Transverse colon (tissue), 4 donors: ENCODE measurements at regions not wholly inside any gene's neighbourhood (a gene's known extent, or its start where the extent isn't known, plus 50 kb on each side); places are given as distances from the start of the nearest gene placed in this dataset.

Source experiments
- POLR2A ChIP-seq: fragments of 450-650 bp; IDR thresholded peaks from one replicate; pipeline ENCODE4 v1.6.1; 2016; ENCODE audit warnings: antibody characterized with exemption, mild to moderate bottlenecking, moderate library complexity
- POLR2AphosphoS5 ChIP-seq, 3 donors: sonication (generic); formaldehyde crosslinking; IDR thresholded peaks; one replicate each; pipeline ENCODE4 v1.6.1; 2016; ENCODE audit warnings: antibody characterized with exemption in 3 of 3
- TF ChIP-seq, protein P1 (sequence below), 5 experiments: fragments of 200-600 bp in 3 of 5; fragments of 450-650 bp in 2 of 5; sonication (generic) in 3 of 5; IDR thresholded peaks; 1 replicate in 2 of 5; 2 replicates in 3 of 5; pipeline ENCODE4 v1.5.1; 2016 to 2017; ENCODE audit warnings: antibody characterized with exemption in 5 of 5, inconsistent platforms in 3 of 5, mild to moderate bottlenecking in 2 of 5, moderate library complexity in 1 of 5

DNA sequence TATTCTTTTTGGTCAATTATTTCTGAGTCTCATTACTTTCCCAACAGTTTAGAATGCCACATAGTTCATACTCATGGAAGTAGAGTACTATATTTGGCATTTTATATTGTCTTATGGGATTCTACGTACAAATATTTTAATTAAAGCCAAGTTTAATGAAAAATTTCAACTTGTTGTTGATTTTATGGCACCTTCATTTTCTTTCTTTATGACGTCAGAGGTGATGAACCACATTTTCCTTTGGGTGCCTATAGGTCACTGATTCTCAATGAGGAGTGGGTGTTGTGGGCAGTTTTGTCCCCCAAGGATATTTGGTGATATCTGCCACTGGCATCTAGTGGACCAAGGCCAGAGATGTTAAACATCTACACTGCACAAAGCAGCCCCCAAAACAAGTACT lies 1071.3 kb downstream of the NXPH1 start:
- TF ChIP-seq, protein P1, sequence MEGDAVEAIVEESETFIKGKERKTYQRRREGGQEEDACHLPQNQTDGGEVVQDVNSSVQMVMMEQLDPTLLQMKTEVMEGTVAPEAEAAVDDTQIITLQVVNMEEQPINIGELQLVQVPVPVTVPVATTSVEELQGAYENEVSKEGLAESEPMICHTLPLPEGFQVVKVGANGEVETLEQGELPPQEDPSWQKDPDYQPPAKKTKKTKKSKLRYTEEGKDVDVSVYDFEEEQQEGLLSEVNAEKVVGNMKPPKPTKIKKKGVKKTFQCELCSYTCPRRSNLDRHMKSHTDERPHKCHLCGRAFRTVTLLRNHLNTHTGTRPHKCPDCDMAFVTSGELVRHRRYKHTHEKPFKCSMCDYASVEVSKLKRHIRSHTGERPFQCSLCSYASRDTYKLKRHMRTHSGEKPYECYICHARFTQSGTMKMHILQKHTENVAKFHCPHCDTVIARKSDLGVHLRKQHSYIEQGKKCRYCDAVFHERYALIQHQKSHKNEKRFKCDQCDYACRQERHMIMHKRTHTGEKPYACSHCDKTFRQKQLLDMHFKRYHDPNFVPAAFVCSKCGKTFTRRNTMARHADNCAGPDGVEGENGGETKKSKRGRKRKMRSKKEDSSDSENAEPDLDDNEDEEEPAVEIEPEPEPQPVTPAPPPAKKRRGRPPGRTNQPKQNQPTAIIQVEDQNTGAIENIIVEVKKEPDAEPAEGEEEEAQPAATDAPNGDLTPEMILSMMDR (IDR thresholded peaks at IDR 0.05) = no peak
- TF ChIP-seq POLR2A (no peak), POLR2AphosphoS5 (IDR thresholded peaks at IDR 0.05) (no peak)
